HG02840 (cell line): ENCODE measurements at regions not wholly inside any gene's neighbourhood (a gene's known extent, or its start where the extent isn't known, plus 50 kb on each side); places are given as distances from the start of the nearest gene placed in this dataset.

Experiments
- ATAC-seq: cut with Tn5 transposase; IDR thresholded peaks from one replicate; pipeline ENCODE4 v1.9.1; 2021; ENCODE audit warnings: mild to moderate bottlenecking, moderate library complexity, moderate number of reproducible peaks; ENCODE audit not compliant: unreplicated experiment, low FRiP score

DNA sequence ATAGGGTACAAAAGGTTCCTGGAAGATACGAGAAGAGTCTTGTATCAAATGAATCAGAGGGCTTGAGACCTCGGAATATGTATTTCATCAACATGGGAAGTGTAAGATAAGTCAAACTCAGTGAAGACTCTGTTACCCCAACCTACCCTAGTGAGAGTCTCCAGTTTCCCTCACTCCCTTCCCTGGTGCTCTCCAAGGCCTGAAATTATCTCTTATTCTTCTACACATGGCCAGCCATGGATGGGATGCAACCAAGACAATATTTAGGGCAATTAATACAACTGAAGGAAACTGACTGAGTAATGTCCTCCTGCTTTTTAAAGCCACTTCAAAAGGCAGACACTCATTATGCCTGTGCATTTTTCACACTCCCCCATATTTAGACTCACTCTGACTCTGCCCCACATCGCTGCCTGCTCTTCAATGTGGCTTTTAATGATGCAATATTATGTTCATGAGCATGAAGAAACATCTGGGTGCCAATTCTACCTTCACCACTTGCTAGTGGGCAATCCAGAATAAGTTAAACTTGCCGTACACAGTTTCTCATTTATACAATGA, 137.1 kb upstream of the THBS1 start:
- ATAC-seq, result no peak

DNA sequence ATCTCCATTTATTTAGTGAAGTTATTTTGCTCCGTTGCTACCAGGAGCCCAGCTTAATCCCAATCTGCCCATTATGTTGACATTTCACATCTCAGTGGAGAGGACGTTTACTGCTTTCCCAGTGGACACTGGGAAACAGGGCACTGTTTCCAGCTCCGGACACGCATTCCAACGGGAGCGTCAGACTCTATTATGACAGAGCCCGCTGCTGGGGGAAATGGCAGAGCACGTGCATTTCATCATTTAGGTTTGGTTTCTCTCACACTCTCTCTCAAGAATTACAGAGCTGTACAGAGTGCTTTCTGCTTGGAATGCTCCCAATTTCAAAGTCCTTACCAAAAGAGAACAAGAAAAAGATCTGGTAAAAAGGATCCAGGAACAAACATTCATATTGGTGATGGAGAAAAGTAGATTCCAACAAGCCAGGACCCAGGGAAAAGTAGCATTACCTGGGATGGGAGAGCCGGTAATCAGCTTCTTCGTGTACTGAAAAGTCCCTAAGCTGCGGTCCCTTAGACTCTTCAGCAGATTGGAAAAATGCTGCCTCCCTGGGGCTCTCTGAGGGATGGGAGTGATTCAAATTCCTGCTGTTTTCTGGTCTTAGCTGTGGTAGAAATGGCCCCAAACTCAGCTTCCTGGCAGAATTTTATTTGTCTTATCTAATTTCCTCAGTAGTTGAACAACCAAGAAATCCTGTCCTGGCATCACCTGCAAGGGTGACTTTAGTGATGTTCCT, 136.0 kb upstream of the THBS1 start:
- no peak for ATAC-seq

DNA sequence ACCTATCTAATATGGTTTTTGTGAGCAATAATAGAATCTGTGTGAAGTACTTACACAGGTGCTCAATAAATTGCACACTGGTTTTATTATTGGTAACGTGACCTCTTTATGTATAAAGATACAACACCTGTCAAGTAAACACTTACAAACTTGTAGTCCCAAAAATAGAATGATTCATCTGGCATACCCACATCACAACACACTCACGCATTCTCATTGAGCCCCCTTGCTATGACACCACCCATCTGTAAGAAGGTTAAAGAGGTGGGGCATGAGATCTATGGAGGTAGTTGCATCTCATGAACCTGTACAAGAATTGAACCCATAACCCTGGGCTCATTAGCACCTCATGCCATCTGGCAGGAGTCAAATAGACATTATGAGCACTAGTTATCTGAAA, 134.9 kb upstream of the THBS1 start:
- no peak for ATAC-seq

DNA sequence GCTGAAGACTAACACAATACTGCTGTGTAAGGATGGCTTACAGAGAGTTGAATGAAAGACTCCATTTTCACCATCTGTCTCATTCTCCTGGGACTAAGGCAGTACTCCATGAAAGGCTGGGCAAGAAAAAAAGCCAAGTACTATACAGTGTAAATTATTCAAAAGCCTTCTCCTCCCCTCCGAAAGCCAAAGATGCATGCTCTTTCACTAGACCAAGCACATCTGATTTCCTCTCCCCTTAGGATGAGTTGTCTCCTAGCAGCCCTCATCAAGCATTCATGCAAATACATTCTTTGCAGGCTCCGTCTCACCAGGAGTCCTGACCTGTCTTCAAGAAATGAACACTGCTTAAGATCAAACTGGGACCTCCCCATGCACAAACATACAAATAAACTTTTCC, 133.5 kb upstream of the THBS1 start:
- no peak for ATAC-seq

DNA sequence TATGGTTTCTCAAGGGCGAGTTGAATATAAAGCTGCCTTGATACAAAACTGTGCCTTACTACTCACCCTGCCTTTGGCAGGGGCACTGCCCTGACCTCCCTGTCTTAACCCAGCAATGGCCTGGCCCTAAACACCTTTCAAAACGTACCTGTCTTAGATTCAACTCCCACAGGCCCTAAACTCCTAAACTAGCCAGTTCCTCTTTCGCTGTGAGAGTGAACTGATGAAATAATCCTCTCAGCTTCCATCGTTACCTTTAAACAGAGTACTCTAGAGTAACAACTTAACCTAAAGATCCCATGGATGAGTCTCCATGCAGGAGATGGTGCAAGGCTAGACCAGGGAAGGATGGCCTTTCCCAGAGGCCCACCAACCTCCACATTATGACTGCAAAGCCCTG, 133.0 kb upstream of the THBS1 start:
- ATAC-seq, result no peak

DNA sequence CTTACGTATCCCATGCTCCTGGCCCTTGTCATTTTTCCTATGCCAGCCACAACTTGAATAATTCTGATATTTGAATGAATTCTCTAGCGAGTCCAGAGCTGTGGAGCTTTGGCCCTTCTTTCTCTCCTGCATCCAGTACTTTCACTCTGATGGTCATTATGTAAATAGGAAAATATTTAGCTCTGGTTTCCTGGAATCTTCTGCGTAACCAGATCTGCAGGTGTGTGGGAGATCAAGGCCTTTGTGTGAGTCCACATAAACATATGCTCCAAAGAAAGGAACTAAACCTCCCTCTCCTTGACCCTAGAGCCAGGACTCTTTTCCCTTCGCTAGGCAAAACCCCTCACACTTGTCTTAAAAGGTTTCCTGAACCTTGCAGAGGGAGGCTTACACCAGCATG, 132.5 kb upstream of the THBS1 start:
- ATAC-seq, result no peak

DNA sequence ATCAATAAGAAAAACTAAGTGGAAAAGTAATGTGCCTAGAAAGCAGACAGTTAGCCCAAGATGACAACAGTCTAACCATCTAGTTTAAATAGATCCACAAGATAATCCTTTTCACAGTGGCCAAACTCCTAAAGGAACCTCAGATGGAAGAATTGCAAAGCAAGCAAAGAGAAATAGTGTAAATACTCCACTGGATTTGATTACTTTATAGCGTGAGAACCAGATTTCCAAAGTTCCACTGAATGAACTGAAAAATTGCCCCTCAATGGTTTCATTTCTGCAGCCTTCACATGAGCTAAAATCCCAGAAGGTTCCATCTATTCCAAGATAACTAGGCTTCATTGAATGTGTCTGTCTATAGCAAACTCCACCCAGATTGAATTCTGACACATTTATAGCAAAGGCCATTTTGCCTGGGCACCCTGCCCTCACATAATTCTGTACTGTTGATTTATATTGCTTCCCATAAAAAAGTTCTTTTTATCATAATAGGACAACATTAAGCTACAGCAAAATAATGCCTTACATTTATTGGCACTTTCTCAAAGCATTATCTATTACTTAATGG, 129.7 kb upstream of the THBS1 start:
- no peak for ATAC-seq

DNA sequence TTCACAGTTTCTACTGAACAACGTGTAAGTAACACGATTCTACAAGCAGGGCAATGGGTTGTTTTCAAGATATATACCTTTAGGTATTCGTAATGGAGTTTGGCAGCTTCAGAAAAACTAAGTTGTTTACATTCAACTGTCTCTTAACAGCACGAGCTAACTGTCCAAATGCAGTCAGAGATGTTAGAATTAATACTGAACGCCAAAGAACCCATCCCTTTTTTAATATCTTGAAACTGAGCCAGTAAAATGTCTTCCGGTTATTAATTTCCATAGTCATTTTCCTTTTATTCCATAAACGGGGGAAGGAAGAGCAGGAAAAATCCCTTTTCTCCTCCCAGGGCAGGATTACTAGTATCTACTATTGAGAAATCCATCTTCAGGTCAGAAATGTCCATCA, 129.0 kb upstream of the THBS1 start:
- no peak for ATAC-seq

DNA sequence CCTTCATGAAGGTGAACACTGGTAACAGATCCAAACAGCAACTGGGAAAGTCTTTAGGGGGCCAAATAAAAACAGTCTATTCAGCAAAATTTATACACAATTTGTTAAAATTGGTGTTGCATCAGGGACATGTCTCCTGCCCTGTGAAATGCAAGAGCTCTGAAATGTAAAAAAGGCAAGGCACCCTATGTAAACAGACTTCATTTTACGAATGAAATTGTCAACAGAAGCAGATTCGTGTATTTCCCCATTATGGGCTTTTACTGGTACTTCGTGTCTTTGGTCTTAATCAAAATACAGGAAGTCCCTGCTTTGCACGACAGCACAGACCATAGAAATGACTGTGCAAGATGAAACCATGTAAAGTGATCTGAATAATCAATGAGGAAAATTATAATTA, 127.3 kb upstream of the THBS1 start:
- ATAC-seq, result peak; percentile 95

DNA sequence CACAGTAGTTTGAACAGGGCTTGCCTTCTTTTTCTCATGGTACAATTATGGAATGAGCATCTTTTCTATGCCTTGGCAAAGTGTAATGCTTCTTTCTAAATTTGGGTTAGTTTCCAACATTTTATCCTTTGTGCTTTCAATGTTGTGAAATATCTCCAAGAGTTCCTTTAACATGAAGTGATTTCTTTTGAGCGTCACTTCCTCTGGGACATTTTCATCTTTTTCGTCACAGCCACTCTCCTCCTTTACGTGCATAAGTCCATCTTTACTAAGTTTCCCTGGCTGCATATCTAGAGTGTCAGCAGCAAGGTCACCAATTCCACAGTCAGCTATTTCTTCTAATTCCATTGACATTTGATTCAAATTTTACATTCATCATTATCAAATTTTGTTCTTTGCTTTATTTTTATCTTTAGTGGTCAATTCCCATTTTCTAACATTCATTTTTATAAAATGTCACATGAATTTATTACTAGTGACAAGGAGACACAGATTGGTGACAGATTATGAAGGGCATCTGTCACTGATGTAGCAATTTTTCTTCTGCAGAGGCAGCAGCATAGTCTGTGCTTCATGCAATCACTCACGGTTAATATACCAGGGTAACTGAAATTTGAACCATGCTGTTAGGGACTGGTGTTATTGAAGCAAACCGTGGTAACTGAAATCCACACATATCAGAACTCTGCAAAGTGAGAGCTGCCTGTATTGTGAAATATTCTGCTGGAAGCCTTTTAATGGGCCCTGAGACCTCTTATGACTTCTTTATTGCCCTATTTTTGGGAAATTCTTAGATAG, 126.5 kb upstream of the THBS1 start:
- ATAC-seq, result no peak

DNA sequence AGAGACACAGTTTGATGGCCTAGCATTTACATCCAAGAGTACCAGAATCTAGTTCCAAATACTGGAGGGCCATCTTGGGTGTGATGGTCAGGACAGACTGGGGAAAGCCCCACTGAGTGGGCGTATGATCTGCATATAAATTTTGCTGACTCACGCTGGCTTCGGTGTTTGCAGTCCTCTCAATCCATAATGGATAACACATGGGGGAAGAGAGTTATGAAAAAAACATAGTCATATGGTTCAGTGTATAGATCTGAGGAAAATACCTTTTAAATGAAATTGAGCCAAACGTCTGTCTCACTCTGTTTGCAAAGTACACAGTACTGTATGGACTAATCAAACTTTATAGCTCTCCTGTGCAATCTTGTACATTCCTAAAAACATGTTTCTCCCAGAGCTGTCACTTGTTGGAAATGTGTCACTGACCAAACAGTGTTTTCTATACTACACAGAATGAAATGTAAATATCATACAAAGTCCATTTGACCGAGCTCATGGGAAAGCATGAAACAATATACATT, 125.3 kb upstream of the THBS1 start:
- no peak for ATAC-seq

DNA sequence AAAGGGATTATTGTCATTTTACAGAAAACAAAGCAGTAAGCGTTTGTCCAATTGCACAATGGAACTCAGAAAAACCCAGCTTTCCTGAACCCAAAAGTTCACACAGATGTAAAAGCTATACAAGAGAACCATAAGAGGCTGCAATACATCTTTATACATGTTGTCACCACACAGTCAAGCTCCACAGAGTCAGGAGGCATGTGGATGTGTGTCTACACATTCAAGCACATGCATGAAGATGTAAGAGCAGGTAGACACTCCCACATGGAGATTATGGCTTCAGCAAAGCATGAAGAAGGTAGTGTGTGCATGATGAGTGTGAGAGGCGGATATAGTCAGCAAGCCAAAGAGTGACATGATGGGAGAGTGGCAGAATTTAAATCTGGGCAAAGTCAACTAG, 124.7 kb upstream of the THBS1 start:
- ATAC-seq, result no peak

DNA sequence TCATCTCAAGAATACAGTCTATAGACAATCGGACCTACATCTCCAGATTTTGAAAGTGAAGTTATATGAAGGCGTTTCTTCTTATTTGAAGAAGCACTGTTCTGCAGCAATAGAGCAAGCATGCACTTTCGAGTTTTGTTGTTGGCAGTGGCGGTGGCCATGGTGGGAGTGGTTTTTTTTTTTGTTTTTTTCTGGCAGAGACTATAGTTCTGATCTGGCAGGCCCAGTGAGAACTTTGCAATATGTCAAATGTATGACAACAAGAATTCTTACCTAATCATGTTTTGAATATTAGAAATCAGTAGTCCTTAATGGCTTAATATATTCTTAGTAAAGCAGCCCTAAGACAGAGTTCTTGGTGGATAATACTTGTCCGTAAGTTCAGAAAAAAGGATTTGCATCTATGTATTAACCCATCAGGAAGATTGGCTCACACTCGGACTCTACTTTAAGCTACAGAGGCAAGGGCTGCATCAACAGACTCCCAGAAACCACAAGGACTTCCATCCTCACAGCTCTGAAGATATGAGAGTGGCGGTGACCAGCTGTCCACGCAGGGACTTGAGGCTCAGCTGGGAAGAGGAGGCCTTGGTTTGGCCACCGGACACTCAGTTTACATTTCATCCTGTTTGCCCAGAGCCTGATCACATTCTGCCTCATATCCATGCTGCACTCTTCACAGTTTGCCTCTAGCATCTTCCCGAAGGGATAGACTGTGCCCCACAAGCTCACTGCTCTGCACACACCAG, 124.1 kb upstream of the THBS1 start:
- ATAC-seq, result no peak

DNA sequence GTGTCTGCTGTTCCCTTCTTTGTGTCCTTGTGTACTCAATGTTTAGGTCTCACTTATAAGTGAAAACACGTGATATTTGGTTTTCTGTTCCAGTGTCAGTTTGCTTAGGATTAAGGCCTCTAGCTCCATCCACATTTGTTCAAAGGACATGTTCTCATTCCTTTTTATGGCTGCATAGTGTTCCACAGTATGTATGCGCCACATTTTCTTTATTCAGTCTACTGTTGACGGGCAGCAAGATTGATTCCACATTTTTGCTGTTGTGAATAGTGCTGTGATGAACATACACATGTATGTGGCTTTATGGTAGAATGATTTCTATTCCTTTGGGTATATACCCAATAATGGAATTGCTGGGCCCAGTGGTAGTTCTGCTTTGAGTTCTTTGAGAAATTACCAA, 122.7 kb upstream of the THBS1 start:
- ATAC-seq, result no peak

DNA sequence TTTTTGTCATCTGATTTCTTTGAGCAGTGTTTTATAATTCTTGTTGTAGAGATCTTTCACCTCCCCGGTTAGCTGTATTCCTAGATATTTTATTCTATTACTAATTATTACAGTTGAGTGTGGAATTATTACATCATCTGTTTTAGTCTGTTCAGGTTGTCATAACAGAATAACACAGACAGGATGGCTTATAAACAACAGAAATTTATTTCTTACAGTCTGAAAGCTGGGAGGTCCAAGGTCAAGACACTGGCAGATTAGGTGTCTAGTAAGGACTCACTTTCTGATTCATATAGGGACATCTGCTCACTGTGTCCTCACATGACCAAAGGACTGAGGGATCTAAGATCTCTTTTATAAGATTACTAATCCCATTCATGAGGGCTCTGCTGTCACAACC, 121.3 kb upstream of the THBS1 start:
- ATAC-seq, result no peak

DNA sequence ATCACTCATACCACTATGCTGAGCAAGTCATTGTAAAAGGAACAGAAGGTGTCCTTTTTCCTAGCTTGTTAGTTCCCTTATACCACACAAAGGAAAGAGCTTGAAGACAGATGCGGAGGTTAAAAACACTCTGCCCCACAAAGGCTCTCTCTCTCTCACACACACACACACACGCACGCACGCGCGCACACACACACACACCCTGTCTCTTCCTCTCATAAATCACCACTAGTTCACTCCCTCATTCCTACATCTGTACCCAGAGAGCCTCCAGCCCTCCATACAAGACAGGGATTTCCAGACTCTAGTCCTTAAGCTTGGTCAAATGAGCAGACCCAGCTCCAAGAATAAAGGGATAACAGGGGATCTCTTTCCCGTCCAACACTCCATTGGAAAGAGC, 120.1 kb upstream of the THBS1 start:
- ATAC-seq, result no peak

DNA sequence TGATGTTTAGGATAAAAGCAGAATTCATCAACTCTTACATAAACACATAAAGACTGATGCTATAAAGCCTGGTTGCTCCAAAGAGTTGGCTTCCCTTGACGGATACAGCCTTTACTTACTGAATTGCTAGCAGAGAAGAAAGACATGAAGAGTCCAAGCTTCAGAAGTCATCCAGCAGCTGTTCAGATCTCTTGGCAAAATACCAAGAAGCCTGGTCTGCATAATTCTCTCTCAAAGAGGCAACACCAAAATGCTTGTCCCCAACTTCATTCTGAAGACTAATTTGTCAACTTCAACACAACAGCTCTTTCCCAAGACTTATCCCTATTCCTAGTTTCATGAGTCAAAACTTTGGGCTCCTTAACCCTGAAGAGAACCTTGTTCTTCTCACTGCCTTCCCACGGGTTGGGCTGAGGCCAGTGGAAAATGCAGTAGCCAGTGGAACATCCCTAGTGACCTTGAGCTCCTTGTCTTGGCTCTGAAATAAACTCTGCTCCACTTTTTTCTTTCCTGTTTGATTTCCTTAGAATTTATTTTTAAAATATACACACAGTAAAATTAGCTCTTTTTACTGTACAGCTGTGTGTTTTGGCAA, 119.2 kb upstream of the THBS1 start:
- no peak for ATAC-seq

DNA sequence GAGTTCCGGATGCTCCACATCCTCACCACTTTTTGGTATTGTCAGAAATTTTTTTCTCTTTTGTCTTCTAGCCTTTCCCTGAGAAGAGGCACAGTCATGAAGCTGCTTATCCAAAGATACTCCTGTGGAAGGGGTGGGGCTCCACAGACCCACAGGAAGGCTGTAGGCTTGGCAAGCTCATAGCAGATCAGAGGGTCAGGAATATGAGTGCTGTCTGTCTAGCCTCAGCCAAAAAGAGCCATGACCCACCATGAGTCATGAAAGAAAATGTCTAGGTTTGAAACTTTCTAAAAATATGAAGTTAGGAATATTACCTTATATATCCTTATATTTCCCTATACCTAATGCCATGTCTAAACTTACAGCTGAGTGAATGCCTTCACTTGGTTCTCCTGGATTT, 118.2 kb upstream of the THBS1 start:
- ATAC-seq, result no peak

DNA sequence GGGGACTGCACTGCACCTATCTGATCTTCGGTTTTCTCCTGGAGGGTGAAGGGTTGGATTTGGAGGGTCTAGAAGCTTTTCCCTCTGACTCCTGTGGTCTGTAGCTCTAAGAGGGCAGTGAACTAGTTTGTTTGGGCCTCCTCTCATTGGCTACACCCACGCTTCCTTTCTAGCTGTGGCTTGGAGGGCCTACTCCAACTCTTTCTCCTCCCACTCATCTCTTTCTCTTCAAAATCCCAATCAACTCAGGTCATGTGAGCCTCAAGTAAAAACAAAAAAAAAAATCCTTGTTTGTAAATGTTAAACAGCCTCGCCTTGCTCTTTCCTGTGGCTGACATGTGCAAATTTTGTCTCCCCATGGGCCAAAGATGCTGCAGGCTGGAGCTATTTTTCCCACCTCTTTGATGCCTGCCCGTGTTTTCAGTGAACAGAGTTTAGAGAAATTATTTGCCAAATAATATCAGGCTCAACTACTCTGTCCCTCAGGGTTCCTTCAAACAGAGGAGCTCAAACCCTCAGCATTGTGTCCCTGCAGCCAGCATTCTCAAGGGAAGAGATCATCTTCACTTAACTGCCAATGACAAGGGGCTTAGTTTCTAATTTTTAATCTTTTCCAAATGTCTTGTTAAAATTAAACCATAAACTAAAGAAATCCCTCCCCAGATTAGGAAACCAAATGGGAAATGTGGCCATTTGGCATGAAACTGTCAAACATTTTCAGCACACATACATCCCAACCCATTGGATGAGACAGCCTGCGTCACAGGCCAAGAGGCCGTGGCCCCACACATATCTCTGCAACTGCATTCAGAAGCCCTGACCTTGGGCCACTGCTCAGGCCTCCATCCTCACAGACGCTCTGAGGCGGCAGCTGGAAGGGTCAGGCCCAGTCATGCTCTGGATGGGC, 114.8 kb upstream of the THBS1 start:
- ATAC-seq, result no peak
